PC-3 (cell line): ENCODE measurements at regions not wholly inside any gene's neighbourhood (a gene's known extent, or its start where the extent isn't known, plus 50 kb on each side); places are given as distances from the start of the nearest gene placed in this dataset.

ENCODE experiments used
- EZH2 ChIP-seq: fragments of 300-600 bp; sonication (generic); IDR thresholded peaks from one replicate; pipeline ENCODE4 v1.6.1; 2017; ENCODE audit warnings: antibody characterized with exemption, mild to moderate bottlenecking, low read length; ENCODE audit not compliant: unreplicated experiment
- EZH2phosphoT487 ChIP-seq: fragments of 300-600 bp; sonication (generic); IDR thresholded peaks from 2 replicates; pipeline ENCODE4 v1.6.1; 2018; ENCODE audit warnings: mild to moderate bottlenecking, antibody characterized with exemption, low read length, borderline replicate concordance
- TF ChIP-seq, protein P1 (sequence below): fragments of 300-600 bp; sonication (generic); conservative IDR thresholded peaks from 2 replicates; pipeline ENCODE4 v1.5.1; 2017; ENCODE audit warnings: antibody characterized with exemption, low read depth, mild to moderate bottlenecking, low read length

DNA sequence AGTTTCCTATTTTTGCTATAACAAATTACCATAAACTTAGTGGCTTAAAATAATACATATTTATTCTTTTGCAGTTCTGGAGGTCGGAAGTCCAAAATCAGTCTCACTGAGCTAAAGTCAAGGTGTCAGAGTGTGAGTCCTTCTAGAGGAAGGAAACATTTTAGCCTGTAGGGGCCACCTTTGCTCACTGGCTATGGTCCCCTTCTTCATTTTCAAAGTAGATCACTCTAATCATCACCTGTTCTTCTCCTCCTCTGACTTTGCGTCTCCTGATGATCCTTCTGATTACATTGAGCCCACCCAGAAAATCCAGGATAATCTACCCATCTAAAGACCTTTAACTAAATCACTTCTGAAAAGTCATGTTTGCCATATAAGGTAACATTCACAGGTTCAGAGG, 534.4 kb upstream of the SALL1 start:
- TF ChIP-seq EZH2phosphoT487 = no peak
- no peak for TF ChIP-seq EZH2
- TF ChIP-seq, protein P1, sequence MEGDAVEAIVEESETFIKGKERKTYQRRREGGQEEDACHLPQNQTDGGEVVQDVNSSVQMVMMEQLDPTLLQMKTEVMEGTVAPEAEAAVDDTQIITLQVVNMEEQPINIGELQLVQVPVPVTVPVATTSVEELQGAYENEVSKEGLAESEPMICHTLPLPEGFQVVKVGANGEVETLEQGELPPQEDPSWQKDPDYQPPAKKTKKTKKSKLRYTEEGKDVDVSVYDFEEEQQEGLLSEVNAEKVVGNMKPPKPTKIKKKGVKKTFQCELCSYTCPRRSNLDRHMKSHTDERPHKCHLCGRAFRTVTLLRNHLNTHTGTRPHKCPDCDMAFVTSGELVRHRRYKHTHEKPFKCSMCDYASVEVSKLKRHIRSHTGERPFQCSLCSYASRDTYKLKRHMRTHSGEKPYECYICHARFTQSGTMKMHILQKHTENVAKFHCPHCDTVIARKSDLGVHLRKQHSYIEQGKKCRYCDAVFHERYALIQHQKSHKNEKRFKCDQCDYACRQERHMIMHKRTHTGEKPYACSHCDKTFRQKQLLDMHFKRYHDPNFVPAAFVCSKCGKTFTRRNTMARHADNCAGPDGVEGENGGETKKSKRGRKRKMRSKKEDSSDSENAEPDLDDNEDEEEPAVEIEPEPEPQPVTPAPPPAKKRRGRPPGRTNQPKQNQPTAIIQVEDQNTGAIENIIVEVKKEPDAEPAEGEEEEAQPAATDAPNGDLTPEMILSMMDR = no peak
